DND-41 (cell line): ENCODE measurements at regions not wholly inside any gene's neighbourhood (a gene's known extent, or its start where the extent isn't known, plus 50 kb on each side); places are given as distances from the start of the nearest gene placed in this dataset.

Experiments used
- EZH2 ChIP-seq: IDR thresholded peaks from 3 replicates; pipeline ENCODE4 v1.6.1; 2012; ENCODE audit warnings: borderline replicate concordance, low read depth, mild to moderate bottlenecking, moderate library complexity, low read length, inconsistent platforms; ENCODE audit not compliant: severe bottlenecking
- TF ChIP-seq, protein P1 (sequence below): IDR thresholded peaks from 2 replicates; pipeline ENCODE4 v1.5.1; 2012; ENCODE audit warnings: borderline replicate concordance, low read length, moderate library complexity, mild to moderate bottlenecking; ENCODE audit not compliant: poor library complexity, severe bottlenecking; ENCODE audit errors: extremely low read depth

DNA sequence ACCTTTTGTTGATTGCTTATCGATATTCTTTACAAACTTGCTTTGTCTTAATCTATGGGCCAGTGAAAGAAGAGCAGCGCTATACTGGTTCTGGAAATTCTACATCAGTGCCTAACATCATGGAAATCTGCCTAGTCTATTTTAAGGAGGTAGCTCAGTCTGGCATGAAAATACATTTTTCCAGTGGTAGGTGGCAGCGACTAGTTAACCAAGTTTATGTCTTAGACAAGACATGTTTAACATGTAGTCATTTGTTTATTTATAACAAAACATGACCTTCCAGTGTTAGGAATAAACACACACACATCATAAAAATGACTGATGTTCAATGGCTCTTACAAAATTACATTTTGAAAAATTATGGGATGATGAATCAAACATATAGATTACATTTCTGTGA lies 336.0 kb upstream of the SOX5 start:
- TF ChIP-seq, protein P1, sequence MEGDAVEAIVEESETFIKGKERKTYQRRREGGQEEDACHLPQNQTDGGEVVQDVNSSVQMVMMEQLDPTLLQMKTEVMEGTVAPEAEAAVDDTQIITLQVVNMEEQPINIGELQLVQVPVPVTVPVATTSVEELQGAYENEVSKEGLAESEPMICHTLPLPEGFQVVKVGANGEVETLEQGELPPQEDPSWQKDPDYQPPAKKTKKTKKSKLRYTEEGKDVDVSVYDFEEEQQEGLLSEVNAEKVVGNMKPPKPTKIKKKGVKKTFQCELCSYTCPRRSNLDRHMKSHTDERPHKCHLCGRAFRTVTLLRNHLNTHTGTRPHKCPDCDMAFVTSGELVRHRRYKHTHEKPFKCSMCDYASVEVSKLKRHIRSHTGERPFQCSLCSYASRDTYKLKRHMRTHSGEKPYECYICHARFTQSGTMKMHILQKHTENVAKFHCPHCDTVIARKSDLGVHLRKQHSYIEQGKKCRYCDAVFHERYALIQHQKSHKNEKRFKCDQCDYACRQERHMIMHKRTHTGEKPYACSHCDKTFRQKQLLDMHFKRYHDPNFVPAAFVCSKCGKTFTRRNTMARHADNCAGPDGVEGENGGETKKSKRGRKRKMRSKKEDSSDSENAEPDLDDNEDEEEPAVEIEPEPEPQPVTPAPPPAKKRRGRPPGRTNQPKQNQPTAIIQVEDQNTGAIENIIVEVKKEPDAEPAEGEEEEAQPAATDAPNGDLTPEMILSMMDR: no peak
- no peak for TF ChIP-seq EZH2
